ENCODE measurements at regions not wholly inside any gene's neighbourhood (a gene's known extent, or its start where the extent isn't known, plus 50 kb on each side); places are given as distances from the start of the nearest gene placed in this dataset.
"Not testable (repeated sequence)": the region's sequence is repeated elsewhere in the genome, so short reads cannot be mapped to it uniquely, and the experiment has no call there.

DNA sequence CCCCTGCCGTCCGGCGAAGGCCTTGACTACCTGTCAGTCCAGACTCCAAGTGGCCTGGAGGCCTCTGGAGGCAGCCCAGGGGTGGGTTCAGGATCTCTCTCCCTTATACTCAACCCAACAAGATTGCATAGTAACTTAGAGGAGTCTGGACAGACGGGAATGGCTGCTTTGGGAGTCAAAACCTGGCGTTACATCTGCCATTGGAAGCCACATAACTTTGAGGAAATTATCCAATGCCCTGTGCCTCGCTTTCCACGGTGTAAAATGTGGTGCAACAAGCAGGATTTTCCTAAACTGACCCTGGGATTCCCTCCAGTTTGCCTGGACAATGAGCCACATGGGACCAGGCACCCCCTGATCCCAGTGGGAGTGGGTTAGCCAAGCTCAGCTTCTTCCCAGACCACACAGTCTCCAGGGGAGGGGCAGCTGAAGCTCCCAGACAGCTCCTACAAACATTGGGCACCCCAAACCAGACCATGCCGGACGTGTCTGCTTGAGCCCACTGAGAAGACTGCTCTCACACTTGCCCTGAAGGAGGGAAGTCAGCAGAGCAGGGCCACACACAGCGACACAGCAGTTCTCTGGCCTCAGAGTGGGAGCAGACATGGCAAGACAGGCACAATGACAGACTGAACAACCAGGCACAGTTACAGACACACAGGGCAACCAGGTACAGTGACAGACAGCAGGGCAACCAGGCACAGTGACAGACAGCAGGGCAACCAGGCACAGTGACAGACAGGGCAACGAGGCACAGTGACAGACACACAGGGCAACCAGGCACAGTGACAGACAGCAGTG lies 65.6 kb upstream of the RAB6C start:
- DNase-seq = no peak

- no peak for DNase-seq
Observed at GRCh38 chr2:129914538-129915302, 64.7 kb upstream of the RAB6C start.

- no peak for DNase-seq
Observed at GRCh38 chr2:129915303-129915840, 64.1 kb upstream of the RAB6C start.

- DNase-seq = no peak
Observed at GRCh38 chr2:129918604-129919003, 60.9 kb upstream of the RAB6C start.

- DNase-seq = no peak
Observed at GRCh38 chr2:129922571-129923264, 56.7 kb upstream of the RAB6C start.

- DNase-seq = no peak
Observed at GRCh38 chr2:129923265-129924091, 56.0 kb upstream of the RAB6C start.

DNA sequence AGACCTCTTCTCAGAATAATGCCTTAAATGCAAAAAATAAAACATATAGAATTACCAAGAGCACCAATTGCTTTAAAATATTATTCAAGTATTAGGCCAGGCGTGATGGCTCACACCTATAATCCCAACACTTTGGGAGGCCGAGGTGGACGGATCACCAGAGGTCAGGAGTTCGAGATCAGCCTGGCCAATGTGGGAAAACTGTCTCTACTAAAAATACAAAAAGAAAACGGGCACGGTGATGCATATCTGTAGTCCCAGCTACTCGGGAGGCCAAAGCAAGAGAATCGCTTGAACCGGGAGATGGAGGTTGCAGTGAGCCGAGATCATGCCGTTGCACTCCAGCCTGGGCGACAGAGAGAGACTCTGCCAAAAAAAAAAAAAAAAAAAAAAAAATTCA lies 55.4 kb upstream of the RAB6C start:
- not testable (repeated sequence) for DNase-seq

DNA sequence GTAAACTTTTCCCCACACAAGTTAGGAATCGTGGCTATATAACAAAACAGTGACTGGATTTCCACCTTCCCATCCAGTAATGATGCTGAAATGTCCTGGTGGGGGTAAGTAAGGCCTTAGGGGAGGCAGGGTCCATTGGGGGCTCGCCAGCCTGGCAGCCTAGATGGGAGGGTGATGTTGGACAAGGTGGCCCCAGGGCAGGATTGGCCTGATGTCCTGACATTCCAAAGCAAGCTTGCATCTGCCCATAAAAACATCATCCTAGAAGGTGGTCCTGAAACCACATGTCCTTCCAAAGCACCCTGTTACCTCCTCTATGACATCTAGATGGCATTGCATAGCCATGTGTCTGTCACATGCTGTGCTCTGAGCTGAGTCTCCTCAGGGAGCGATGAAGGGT lies 54.1 kb upstream of the RAB6C start:
- DNase-seq = no peak

DNA sequence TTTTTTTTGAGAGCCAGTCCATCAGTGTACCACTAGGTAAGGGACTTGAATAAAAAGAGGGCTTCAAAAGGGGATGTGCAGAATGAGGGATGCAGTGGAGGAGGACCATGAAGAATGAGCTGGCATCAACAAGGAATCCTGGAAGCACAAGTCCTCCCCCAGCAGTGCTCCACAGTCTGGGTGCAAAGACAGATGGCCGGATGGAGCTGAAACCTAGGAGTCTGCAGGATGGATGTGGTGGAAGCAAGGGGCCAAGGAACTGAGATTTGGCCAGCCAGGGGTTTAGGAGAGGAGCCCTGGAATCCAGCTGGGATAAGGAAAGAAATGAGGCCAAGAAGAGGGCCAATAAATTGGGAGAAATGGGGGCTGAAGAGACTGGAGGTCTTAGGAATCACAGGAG lies 51.8 kb upstream of the RAB6C start:
- no peak for DNase-seq

DNA sequence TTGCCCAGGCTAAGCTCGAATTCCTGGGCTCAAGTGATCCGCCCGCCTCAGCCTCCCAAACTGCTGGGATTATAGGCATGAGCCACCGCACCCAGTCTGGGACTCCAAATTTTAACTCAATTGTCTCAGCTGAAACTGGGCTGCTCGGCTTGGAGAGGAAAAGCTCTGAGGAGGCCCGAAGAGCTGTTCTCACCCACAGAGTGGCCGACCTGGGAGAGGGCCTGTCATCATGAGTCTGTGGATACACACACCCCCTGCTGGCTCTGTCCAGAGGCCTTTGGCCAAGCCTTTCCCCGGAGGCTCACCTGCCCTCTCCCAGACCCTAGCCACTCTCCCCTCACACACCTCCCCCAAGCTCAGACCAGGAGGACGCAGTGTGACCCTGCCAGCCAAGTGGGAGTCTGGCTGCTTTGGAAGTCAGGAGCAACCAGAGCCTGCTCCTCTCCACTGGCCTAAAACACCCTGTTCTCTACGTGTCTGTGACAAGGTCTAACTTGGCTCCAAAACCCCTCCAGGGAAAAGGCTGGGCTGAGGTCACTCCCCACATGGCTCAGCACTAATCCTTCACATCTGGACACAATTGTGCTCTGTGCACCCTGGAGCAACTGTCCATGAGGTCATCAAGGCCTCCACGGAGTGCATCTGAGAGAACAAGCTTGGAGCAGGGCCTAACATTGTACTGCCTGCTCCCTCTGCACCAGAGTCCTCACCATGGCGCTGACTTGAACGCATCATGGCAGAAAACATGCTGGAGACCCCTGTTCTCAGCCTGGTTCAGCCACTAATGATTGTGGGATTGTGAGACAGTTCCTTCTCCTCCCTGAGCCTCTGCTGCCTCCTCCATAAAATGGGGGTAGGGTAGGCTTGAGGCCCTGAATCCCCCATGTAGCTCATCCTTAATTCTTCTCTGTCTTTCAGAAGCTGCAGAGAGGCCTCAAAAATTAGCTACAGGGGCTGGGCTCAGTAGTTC lies 49.9 kb upstream of the RAB6C start:
- no peak for DNase-seq
